Gastrocnemius medialis (tissue), 4 donors: ENCODE measurements at regions not wholly inside any gene's neighbourhood (a gene's known extent, or its start where the extent isn't known, plus 50 kb on each side); places are given as distances from the start of the nearest gene placed in this dataset.

Experiments used
- ATAC-seq, 2 donors: fragments of 150-250 bp; one replicate each; pipeline ENCODE4 v1.9.1; 2016
- DNase-seq, 2 donors: peaks; one replicate each; pipeline ENCODE4 v3.0.0-alpha.2; 2019
- H3K27ac ChIP-seq, 4 donors: fragments of 200-600 bp; sonication (generic); 1 replicate in 1 of 4; 2 replicates in 3 of 4; pipeline ENCODE4 v1.5.1; 2016 to 2018; ENCODE audit warnings: mild to moderate bottlenecking in 2 of 4, moderate library complexity in 1 of 4
- H3K27me3 ChIP-seq, 3 donors: fragments of 200-600 bp; sonication (generic) in 2 of 3; 1 replicate in 1 of 3; 2 replicates in 2 of 3; pipeline versions ENCODE4 v1.5.1 to v1.6.0; 2016 to 2019; ENCODE audit warnings: mild to moderate bottlenecking in 1 of 3, moderate library complexity in 1 of 3
- H3K36me3 ChIP-seq, 2 donors: fragments of 200-600 bp; sonication (generic) in 1 of 2; one replicate each; pipeline ENCODE4 v1.5.1; 2017 to 2018
- H3K4me1 ChIP-seq, 2 donors: fragments of 200-600 bp; sonication (generic) in 1 of 2; one replicate each; pipeline ENCODE4 v1.5.1; 2016 to 2017; ENCODE audit warnings: mild to moderate bottlenecking in 2 of 2
- H3K4me3 ChIP-seq, 4 donors: fragments of 200-600 bp; sonication (generic) in 3 of 4; 1 replicate in 1 of 4; 2 replicates in 3 of 4; pipeline ENCODE4 v1.5.1; 2016 to 2019; ENCODE audit warnings: mild to moderate bottlenecking in 2 of 4
- H3K9me3 ChIP-seq, 3 donors: fragments of 200-600 bp; sonication (generic) in 2 of 3; 1 replicate in 1 of 3; 2 replicates in 2 of 3; pipeline ENCODE4 v1.5.1; 2016 to 2019
- POLR2A ChIP-seq, 2 donors: fragments of 450-650 bp; IDR thresholded peaks; one replicate each; pipeline ENCODE4 v1.6.1; 2017; ENCODE audit warnings: antibody characterized with exemption in 2 of 2, mild to moderate bottlenecking in 2 of 2, moderate library complexity in 2 of 2
- in situ Hi-C, 4 donors: fragments of 200-750 bp; cut with MboI; loops; one replicate each; pipeline versions ENCODE4 v1.15.0 to v1.8.0; 2017; ENCODE audit warnings: low sequenced_read_pairs in 4 of 4
- intact Hi-C: fragments of 100-400 bp; cut with DNase I; formaldehyde crosslinking; loops from one replicate; pipeline ENCODE4 v1.15.1; 2023; ENCODE audit warnings: low total_unique reads
- TF ChIP-seq, protein P1 (sequence below), 5 experiments: fragments of 450-650 bp in 3 of 5; fragments of 200-600 bp in 2 of 5; sonication (generic) in 2 of 5; IDR thresholded peaks in 4 of 5; conservative IDR thresholded peaks in 1 of 5; 1 replicate in 4 of 5; 2 replicates in 1 of 5; pipeline ENCODE4 v1.5.1; 2016 to 2019; ENCODE audit warnings: antibody characterized with exemption in 5 of 5, mild to moderate bottlenecking in 3 of 5, moderate library complexity in 3 of 5

DNA sequence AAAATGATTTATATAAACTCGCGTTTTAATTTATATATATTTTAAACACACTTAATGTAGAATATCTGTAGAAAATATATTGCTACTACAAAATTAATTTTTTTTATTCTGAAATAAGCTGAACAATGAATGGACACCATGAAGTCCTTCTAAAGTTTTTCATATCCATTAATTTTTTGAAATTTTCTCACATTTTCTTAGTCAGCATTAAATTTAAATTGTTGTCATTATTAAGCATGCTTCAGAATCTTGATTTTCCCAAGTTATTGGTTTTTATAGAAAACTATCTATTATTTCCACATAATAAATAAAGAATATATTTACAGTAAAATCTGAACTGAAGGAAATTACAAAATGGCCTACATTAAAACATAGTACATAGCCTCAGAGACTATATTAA is 1314.9 kb upstream of the CDH6 start:
- intact Hi-C loops, result no loop called here
- ATAC-seq (no peak), DNase-seq (no peak)
- Histone ChIP-seq H3K9me3 (no peaks in the 10 kb centered on the region), H3K27ac (no peak overlapping the region), H3K27me3 (no peaks in the 10 kb centered on the region), H3K36me3 (no peaks in the 10 kb centered on the region), H3K4me3 (no peak overlapping the region), H3K4me1 (no peaks in the 10 kb centered on the region)
- TF ChIP-seq, protein P1, sequence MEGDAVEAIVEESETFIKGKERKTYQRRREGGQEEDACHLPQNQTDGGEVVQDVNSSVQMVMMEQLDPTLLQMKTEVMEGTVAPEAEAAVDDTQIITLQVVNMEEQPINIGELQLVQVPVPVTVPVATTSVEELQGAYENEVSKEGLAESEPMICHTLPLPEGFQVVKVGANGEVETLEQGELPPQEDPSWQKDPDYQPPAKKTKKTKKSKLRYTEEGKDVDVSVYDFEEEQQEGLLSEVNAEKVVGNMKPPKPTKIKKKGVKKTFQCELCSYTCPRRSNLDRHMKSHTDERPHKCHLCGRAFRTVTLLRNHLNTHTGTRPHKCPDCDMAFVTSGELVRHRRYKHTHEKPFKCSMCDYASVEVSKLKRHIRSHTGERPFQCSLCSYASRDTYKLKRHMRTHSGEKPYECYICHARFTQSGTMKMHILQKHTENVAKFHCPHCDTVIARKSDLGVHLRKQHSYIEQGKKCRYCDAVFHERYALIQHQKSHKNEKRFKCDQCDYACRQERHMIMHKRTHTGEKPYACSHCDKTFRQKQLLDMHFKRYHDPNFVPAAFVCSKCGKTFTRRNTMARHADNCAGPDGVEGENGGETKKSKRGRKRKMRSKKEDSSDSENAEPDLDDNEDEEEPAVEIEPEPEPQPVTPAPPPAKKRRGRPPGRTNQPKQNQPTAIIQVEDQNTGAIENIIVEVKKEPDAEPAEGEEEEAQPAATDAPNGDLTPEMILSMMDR (IDR thresholded peaks at IDR 0.05 in 4 of 5, conservative IDR thresholded peaks at IDR 0.05 in 1 of 5), result no peak
- no peak for TF ChIP-seq POLR2A (IDR thresholded peaks at IDR 0.05)
- in situ Hi-C loops, result no loop called here

DNA sequence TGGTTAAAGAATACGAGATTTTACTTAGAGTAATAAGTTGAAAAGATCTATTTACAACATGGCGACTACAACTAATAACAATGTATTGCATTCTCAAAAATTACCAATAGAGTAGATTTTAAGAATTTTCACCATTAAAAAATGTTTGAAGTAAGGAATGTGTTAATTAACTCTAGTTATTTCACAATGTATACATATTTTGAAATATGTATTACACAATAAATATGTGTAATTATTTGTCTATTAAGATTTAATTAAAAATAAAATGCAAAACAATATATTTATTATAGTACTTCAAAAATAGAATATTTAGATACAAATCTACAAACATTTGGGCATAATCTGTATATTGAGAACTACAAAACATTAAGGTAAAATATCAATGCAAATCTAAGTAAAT is 1326.3 kb upstream of the CDH6 start:
- in situ Hi-C loops (no loop called here), intact Hi-C loops (no loop called here)
- no peaks in the 10 kb centered on the region for H3K27me3 ChIP-seq
- no peaks in the 10 kb centered on the region for H3K9me3 ChIP-seq
- TF ChIP-seq, protein P1 (IDR thresholded peaks at IDR 0.05 in 4 of 5, conservative IDR thresholded peaks at IDR 0.05 in 1 of 5), result no peak
- TF ChIP-seq POLR2A (IDR thresholded peaks at IDR 0.05), result no peak
- DNase-seq (no peak), ATAC-seq (no peak)
- no peak overlapping the region for H3K4me3 ChIP-seq
- no peaks in the 10 kb centered on the region for H3K4me1 ChIP-seq
- H3K27ac ChIP-seq, result no peak overlapping the region
- H3K36me3 ChIP-seq, result no peaks in the 10 kb centered on the region

DNA sequence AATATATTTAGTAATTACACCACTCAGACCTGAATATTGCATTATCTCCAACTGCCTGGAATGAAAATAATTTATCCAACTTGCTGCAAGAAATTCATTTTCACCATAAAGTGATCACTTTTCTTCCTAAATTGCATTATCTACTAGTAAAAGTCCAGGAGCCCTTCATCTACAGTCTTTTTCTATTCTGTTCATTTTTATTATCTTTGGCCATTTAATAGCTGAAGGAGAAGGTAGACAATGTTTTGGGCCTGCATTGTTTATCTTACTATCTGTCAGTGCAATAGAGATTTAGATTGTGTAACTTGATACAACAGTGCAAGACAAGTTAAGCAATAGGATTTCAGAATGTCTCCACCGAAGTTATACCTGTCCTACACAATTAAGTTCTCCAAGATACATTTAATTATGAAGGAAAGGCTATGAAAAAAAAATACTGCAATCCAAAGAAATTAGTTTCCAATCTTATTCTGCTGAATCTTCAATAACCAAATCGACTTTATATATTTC is 1339.7 kb upstream of the CDH6 start:
- H3K4me3 ChIP-seq, result no peak overlapping the region
- no peaks in the 10 kb centered on the region for H3K9me3 ChIP-seq
- DNase-seq (no peak), ATAC-seq (no peak)
- no peaks in the 10 kb centered on the region for H3K36me3 ChIP-seq
- in situ Hi-C loops, result no loop called here
- intact Hi-C loops, result no loop called here
- H3K27ac ChIP-seq, result no peak overlapping the region
- H3K4me1 ChIP-seq, result no peaks in the 10 kb centered on the region
- TF ChIP-seq POLR2A (IDR thresholded peaks at IDR 0.05), result no peak
- H3K27me3 ChIP-seq, result no peaks in the 10 kb centered on the region

DNA sequence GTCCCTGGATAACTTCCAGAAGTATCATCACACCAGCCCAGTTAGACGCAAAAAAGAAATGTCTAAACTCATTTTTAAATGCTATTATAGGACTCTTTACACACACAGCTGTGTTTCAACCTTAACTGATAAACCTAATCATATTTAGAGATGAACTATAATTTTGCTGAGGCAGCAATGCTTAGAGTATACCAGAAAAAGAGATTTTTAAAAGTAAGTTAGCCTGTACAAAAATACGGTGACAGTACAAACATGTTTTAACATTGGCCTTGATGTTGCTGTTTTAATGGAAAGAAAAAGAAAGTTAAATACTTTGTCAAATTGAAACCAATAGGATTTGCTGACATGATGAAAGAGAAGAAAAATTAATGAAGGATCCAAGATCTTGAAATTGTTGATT is 1341.2 kb upstream of the CDH6 start:
- intact Hi-C loops, result no loop called here
- TF ChIP-seq POLR2A (IDR thresholded peaks at IDR 0.05), result no peak
- TF ChIP-seq, protein P1 (IDR thresholded peaks at IDR 0.05 in 4 of 5, conservative IDR thresholded peaks at IDR 0.05 in 1 of 5), result no peak
- DNase-seq, result no peak

DNA sequence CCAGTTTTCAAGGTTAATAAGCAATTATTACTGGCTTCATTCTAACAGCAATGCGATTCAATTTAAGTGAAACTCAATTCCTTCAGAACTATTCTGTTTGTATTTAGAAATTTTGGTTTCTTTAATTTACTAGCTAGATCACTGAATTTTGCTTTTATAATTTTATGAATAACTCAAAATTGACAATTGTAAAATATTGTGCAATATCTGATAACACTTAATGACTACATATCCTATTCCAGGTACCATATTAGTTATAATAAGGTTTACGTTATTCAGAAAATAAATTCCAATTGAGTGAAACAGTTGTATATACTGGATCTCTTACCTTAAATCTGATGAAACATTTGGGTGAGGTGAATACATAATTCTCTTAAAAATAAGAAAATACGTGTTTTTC is 1348.3 kb upstream of the CDH6 start:
- ATAC-seq (no peak), DNase-seq (no peak)
- Histone ChIP-seq H3K4me1 (no peaks in the 10 kb centered on the region), H3K4me3 (no peak overlapping the region), H3K36me3 (no peaks in the 10 kb centered on the region), H3K27me3 (no peaks in the 10 kb centered on the region), H3K27ac (no peak overlapping the region), H3K9me3 (no peaks in the 10 kb centered on the region)
- TF ChIP-seq, protein P1 (IDR thresholded peaks at IDR 0.05 in 4 of 5, conservative IDR thresholded peaks at IDR 0.05 in 1 of 5), result no peak
- no peak for TF ChIP-seq POLR2A (IDR thresholded peaks at IDR 0.05)
- in situ Hi-C loops (no loop called here), intact Hi-C loops (no loop called here)

More for the DNA sequence above, 1341.2 kb upstream of the CDH6 start:
- Histone ChIP-seq H3K27ac (no peak overlapping the region), H3K4me1 (no peaks in the 10 kb centered on the region), H3K36me3 (no peaks in the 10 kb centered on the region), H3K9me3 (no peaks in the 10 kb centered on the region), H3K27me3 (no peaks in the 10 kb centered on the region), H3K4me3 (no peak overlapping the region)
- in situ Hi-C loops, result no loop called here
- no peak for ATAC-seq
